IMR-90 (cell line): ENCODE measurements at regions not wholly inside any gene's neighbourhood (a gene's known extent, or its start where the extent isn't known, plus 50 kb on each side); places are given as distances from the start of the nearest gene placed in this dataset.

Source experiments
- ATAC-seq: fragments of 200-7000 bp; cut with Tn5 transposase; 2 replicates; pipeline ENCODE4 v1.9.1; 2020; ENCODE audit warnings: low read depth, mild to moderate bottlenecking, moderate library complexity
- BruUV-seq: library from RNA; stranded (reverse); fragments of 400-500 nt; replicated peaks from 2 replicates; lab custom pipeline; 2021; lab: Mats Ljungman, UMichigan
- CTCF ChIA-PET: fragments of 300-600 bp; formaldehyde crosslinking; extraction: SDS; loops from one replicate; lab custom pipeline; 2021; ENCODE audit warnings: antibody characterized with exemption; lab: Yijun Ruan, JAX
- POLR2A ChIA-PET: fragments of 300-600 bp; sonication (Branson Sonifier 250); formaldehyde crosslinking; loops from one replicate; lab custom pipeline; 2022; ENCODE audit warnings: antibody characterized with exemption; ENCODE audit not compliant: unreplicated experiment; lab: Charles Lee
- DNase-seq: peaks from one replicate; pipeline ENCODE4 v3.0.0; 2013
- H2AFZ ChIP-seq: replicated peaks from 2 replicates; pipeline ENCODE3; 2013; ENCODE audit warnings: low read length, mild to moderate bottlenecking; ENCODE audit not compliant: poor library complexity
- H2AK5ac ChIP-seq: 2 replicates; pipeline ENCODE4 v1.6.1; 2013; ENCODE audit warnings: low read depth, low read length, inconsistent platforms
- H2AK9ac ChIP-seq: replicated peaks from 2 replicates; pipeline ENCODE3; 2013; ENCODE audit warnings: mild to moderate bottlenecking, low read depth, low read length, moderate library complexity; ENCODE audit not compliant: poor library complexity
- H2BK120ac ChIP-seq: 2 replicates; pipeline ENCODE4 v1.6.1; 2013; ENCODE audit warnings: low read depth, low read length, inconsistent platforms
- H2BK15ac ChIP-seq: 3 replicates; pipeline ENCODE4 v1.6.1; 2013; ENCODE audit warnings: low read depth, low read length, inconsistent platforms
- H2BK20ac ChIP-seq: 2 replicates; pipeline ENCODE4 v1.6.1; 2013; ENCODE audit warnings: low read depth, mild to moderate bottlenecking, inconsistent platforms, low read length, moderate library complexity
- H2BK5ac ChIP-seq: 2 replicates; pipeline ENCODE4 v1.6.1; 2013; ENCODE audit warnings: mild to moderate bottlenecking, low read depth, low read length, inconsistent platforms; ENCODE audit not compliant: poor library complexity, severe bottlenecking
- H3K14ac ChIP-seq: replicated peaks from 2 replicates; pipeline ENCODE4 v1.6.1; 2013; ENCODE audit warnings: low read depth, low read length, inconsistent platforms
- H3K18ac ChIP-seq: 2 replicates; pipeline ENCODE4 v1.6.1; 2013; ENCODE audit warnings: low read depth, low read length, control low read depth
- H3K23ac ChIP-seq: 2 replicates; pipeline ENCODE4 v1.6.1; 2013; ENCODE audit warnings: low read depth, low read length, inconsistent platforms
- H3K27ac ChIP-seq: 2 replicates; pipeline ENCODE4 v1.5.1; 2013; ENCODE audit warnings: mild to moderate bottlenecking, control low read depth, low read length; ENCODE audit not compliant: insufficient read depth
- H3K27me3 ChIP-seq: 2 replicates; pipeline ENCODE4 v1.6.1; 2013; ENCODE audit warnings: low read length; ENCODE audit not compliant: control insufficient read depth, insufficient read depth
- H3K36me3 ChIP-seq: 2 replicates; pipeline ENCODE4 v1.6.1; 2013; ENCODE audit warnings: low read length, mixed read lengths; ENCODE audit not compliant: control insufficient read depth, insufficient read depth
- H3K4ac ChIP-seq: 2 replicates; pipeline ENCODE4 v1.6.1; 2013; ENCODE audit warnings: low read depth, low read length, inconsistent platforms
- H3K4me1 ChIP-seq: 2 replicates; pipeline ENCODE4 v1.6.1; 2013; ENCODE audit warnings: low read length, mixed read lengths; ENCODE audit not compliant: control insufficient read depth, insufficient read depth
- H3K4me2 ChIP-seq: 2 replicates; pipeline ENCODE4 v1.6.1; 2013; ENCODE audit warnings: low read depth, mild to moderate bottlenecking, control low read depth, low read length, moderate library complexity
- H3K4me3 ChIP-seq: 2 replicates; pipeline ENCODE4 v1.5.1; 2013; ENCODE audit warnings: low read depth, mild to moderate bottlenecking, control low read depth, low read length, moderate library complexity; ENCODE audit not compliant: insufficient read depth
- H3K56ac ChIP-seq: 2 replicates; pipeline ENCODE4 v1.6.1; 2013; ENCODE audit warnings: low read length, inconsistent platforms; ENCODE audit not compliant: insufficient read depth; ENCODE audit errors: extremely low read depth
- H3K79me1 ChIP-seq, 2 experiments: 2 replicates each; pipeline ENCODE4 v1.6.1; 2013; ENCODE audit warnings: low read length in 2 of 2, inconsistent platforms in 1 of 2, low read depth in 1 of 2
- H3K9ac ChIP-seq: 2 replicates; pipeline ENCODE4 v1.6.1; 2013; ENCODE audit warnings: low read depth, low read length, control low read depth
- H3K9me1 ChIP-seq: 2 replicates; pipeline ENCODE4 v1.6.1; 2013; ENCODE audit warnings: low read length, inconsistent platforms; ENCODE audit not compliant: insufficient read depth
- H3K9me3 ChIP-seq: 2 replicates; pipeline ENCODE4 v1.6.1; 2013; ENCODE audit warnings: low read length; ENCODE audit not compliant: control insufficient read depth, insufficient read depth
- H4K20me1 ChIP-seq: 2 replicates; pipeline ENCODE4 v1.6.1; 2013; ENCODE audit warnings: low read length, inconsistent platforms; ENCODE audit not compliant: insufficient read depth
- H4K5ac ChIP-seq: 2 replicates; pipeline ENCODE4 v1.6.1; 2013; ENCODE audit warnings: mild to moderate bottlenecking, low read depth, low read length, control low read depth
- H4K8ac ChIP-seq, 2 experiments: 2 replicates each; pipeline ENCODE4 v1.6.1; 2013; ENCODE audit warnings: low read depth in 2 of 2, low read length in 2 of 2, control low read depth in 1 of 2, inconsistent platforms in 1 of 2
- H4K91ac ChIP-seq: 2 replicates; pipeline ENCODE4 v1.6.1; 2013; ENCODE audit warnings: low read depth, low read length, inconsistent platforms; ENCODE audit not compliant: insufficient read depth
- BHLHE40 ChIP-seq: fragments of 150-350 bp; IDR thresholded peaks from 2 replicates; pipeline ENCODE4 v1.6.1; 2016; ENCODE audit warnings: mild to moderate bottlenecking, low read depth, low read length
- CEBPB ChIP-seq: IDR thresholded peaks from 2 replicates; pipeline ENCODE4 v1.6.1; 2012; ENCODE audit warnings: low read depth, low read length, improper control_type of control experiment
- CHD1 ChIP-seq: IDR thresholded peaks from 2 replicates; pipeline ENCODE4 v1.6.1; 2012; ENCODE audit warnings: low read depth, low read length, improper control_type of control experiment
- FOS ChIP-seq: fragments of 150-350 bp; IDR thresholded peaks from 2 replicates; pipeline ENCODE4 v1.6.1; 2016; ENCODE audit warnings: low read depth, low read length
- MAFK ChIP-seq: IDR thresholded peaks from 2 replicates; pipeline ENCODE4 v1.6.1; 2012; ENCODE audit warnings: low read depth, low read length, improper control_type of control experiment
- MAZ ChIP-seq: IDR thresholded peaks from 2 replicates; pipeline ENCODE4 v1.6.1; 2012; ENCODE audit warnings: low read depth, mild to moderate bottlenecking, low read length, improper control_type of control experiment, moderate library complexity, borderline replicate concordance
- MXI1 ChIP-seq: IDR thresholded peaks from 2 replicates; pipeline ENCODE4 v1.6.1; 2012; ENCODE audit warnings: low read depth, mild to moderate bottlenecking, low read length, moderate library complexity, borderline replicate concordance
- NFE2L2 ChIP-seq: fragments of 150-350 bp; IDR thresholded peaks from 2 replicates; pipeline ENCODE4 v1.6.1; 2016; ENCODE audit warnings: low read depth, mild to moderate bottlenecking, low read length
- RAD21 ChIP-seq: IDR thresholded peaks from 2 replicates; pipeline ENCODE4 v1.6.1; 2012; ENCODE audit warnings: low read length, improper control_type of control experiment
- RCOR1 ChIP-seq: IDR thresholded peaks from 2 replicates; pipeline ENCODE4 v1.6.1; 2012; ENCODE audit warnings: mild to moderate bottlenecking, low read length, improper control_type of control experiment; ENCODE audit not compliant: insufficient replicate concordance
- RFX5 ChIP-seq: IDR thresholded peaks from 2 replicates; pipeline ENCODE4 v1.8.0; 2012; ENCODE audit warnings: low read depth, mild to moderate bottlenecking, low read length, moderate library complexity
- SMC3 ChIP-seq: fragments of 150-350 bp; IDR thresholded peaks from 2 replicates; pipeline ENCODE4 v1.6.1; 2016; ENCODE audit warnings: low read depth, mild to moderate bottlenecking, antibody characterized with exemption, low read length, moderate library complexity
- WGBS, 2 experiments: methylation state at CpG; one replicate each; pipeline versions ENCODE4 v1.1.5 to v1.1.7; 2013; ENCODE audit warnings: missing lambda C conversion rate in 2 of 2; ENCODE audit not compliant: insufficient read length in 1 of 2; ENCODE audit errors: extremely low coverage in 2 of 2; 5-methylcytosine and 5-hydroxymethylcytosine counted together
- dilution Hi-C: fragments of 300-500 bp; cut with HindIII; formaldehyde crosslinking; loops from one replicate; pipeline ENCODE4 v1.14.3; 2018; ENCODE audit warnings: low sequenced_read_pairs; ENCODE audit not compliant: unreplicated experiment
- in situ Hi-C: fragments of 300-500 bp; cut with MboI; formaldehyde crosslinking; loops from 3 replicates; pipeline ENCODE4 v1.14.3; 2019; ENCODE audit warnings: low sequenced_read_pairs, inconsistent platforms, mixed read lengths
- intact Hi-C: fragments of 100-400 bp; cut with micrococcal nuclease; formaldehyde crosslinking; loops from 2 replicates; pipeline ENCODE4 v1.10.0; 2022
- TF ChIP-seq, protein P1 (sequence below): fragments of 150-350 bp; IDR thresholded peaks from 2 replicates; pipeline ENCODE4 v1.6.1; 2017; ENCODE audit warnings: mild to moderate bottlenecking, antibody characterized with exemption, low read length, low read depth
- TF ChIP-seq, protein P2 (sequence below): conservative IDR thresholded peaks from 2 replicates; pipeline ENCODE4 v1.5.1; 2012; ENCODE audit warnings: mild to moderate bottlenecking, low read depth, low read length, improper control_type of control experiment
- TF ChIP-seq, protein P3 (sequence below): fragments of 150-350 bp; IDR thresholded peaks from 2 replicates; pipeline ENCODE4 v1.6.1; 2016; ENCODE audit warnings: low read depth, mild to moderate bottlenecking, low read length, moderate library complexity, borderline replicate concordance

DNA sequence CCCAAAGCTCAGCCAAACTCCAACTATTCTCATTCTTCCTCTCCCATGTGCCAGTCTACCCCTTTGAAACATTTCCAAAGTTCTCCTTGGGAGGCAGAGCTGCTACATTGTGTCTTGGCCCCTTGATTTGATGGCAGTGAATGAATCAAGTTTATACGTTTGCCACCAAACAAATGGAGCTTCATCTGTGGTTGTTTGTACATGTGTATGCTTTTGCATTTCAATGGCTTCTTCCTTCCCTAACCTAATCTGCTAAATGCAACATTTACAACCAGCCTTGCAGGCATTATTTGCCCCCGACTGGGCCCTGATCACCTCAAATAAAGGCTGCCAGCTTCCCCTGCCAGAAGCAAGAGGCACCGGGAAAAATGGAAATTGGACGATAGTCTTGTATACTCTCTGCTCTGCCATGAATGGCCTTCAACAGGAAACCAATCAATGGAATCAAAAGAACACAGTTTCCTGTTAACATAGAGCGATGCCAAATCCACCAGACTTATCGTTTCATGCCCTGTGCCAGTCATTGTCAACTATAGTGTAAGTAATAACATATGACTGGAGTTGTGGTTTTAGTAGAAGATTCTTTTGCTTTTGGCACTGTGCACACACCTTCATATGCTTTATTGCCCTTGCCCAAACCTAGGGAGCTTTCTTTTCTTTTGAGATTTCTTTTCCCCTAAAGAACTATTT lies 97.8 kb downstream of the TMEM30B start:
- H3K27me3 ChIP-seq: no peaks in the 10 kb centered on the region
- ATAC-seq (no peak), DNase-seq (no peak)
- H4K8ac ChIP-seq: peak overlapping the region; percentile 3 to 29; a peak in 3 of 4 replicates
- H2BK5ac ChIP-seq: peak overlapping the region; percentile 40
- peak overlapping the region; percentile 80 for H3K18ac ChIP-seq
- H2AFZ ChIP-seq: no peak overlapping the region
- CTCF ChIA-PET: interaction anchor here (0.7 kb wide), 1 partner anchor 38 kb away, joined by 4 read pairs; no protein-coding TSS in a partner anchor
- H4K5ac ChIP-seq: peak overlapping the region; percentile 67
- H3K9me1 ChIP-seq: peaks cover 10% of the 10 kb centered on the region
- H3K56ac ChIP-seq: no peak overlapping the region
- H3K79me1 ChIP-seq: peaks cover 0 to 9% of the 10 kb centered on the region in 2 experiments; a peak in 2 of 4 replicates
- peak overlapping the region; percentile 50 for H2BK120ac ChIP-seq
- H3K4me3 ChIP-seq: no peak overlapping the region
- H3K23ac ChIP-seq: peak overlapping the region; percentile 41
- H3K9me3 ChIP-seq: no peaks in the 10 kb centered on the region
- dilution Hi-C loops (no loop called here), in situ Hi-C loops (no loop called here), intact Hi-C loops (loop anchor here (5.0 to 10.0 kb wide), 2 partner anchors 36 to 159 kb away; no protein-coding TSS in a partner anchor)
- peak overlapping the region; percentile 76 for H2BK20ac ChIP-seq
- H3K4ac ChIP-seq: peak overlapping the region; percentile 83
- 70% methylated on average over 2 of the region's 6 CpGs; no CpG with 5 or more reads in 1 of the 2 experiments for WGBS, 2 experiments
- H3K27ac ChIP-seq: peak overlapping the region; percentile 22
- BruUV-seq: no TSS peak
- H3K9ac ChIP-seq: no peak overlapping the region
- peak overlapping the region; percentile 26 for H3K14ac ChIP-seq
- no peaks in the 10 kb centered on the region for H4K20me1 ChIP-seq
- H3K4me2 ChIP-seq: no peak overlapping the region
- H2AK5ac ChIP-seq: peak overlapping the region; percentile 76
- H3K36me3 ChIP-seq: no peaks in the 10 kb centered on the region
- peak overlapping the region; percentile 76 for H4K91ac ChIP-seq
- no peak overlapping the region for H2AK9ac ChIP-seq
- peak overlapping the region; percentile 37; the same call in 2 of the 3 replicates for H2BK15ac ChIP-seq
- POLR2A ChIA-PET: no interaction called here
- peaks cover 35% of the 10 kb centered on the region for H3K4me1 ChIP-seq
- no peak for TF ChIP-seq MAFK
- TF ChIP-seq NFE2L2: no peak
- TF ChIP-seq SMC3: no peak
- no peak for TF ChIP-seq MAZ
- no peak for TF ChIP-seq BHLHE40
- TF ChIP-seq, protein P1, sequence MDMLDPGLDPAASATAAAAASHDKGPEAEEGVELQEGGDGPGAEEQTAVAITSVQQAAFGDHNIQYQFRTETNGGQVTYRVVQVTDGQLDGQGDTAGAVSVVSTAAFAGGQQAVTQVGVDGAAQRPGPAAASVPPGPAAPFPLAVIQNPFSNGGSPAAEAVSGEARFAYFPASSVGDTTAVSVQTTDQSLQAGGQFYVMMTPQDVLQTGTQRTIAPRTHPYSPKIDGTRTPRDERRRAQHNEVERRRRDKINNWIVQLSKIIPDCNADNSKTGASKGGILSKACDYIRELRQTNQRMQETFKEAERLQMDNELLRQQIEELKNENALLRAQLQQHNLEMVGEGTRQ: no peak
- TF ChIP-seq MXI1: no peak
- TF ChIP-seq RAD21: no peak
- TF ChIP-seq FOS: no peak
- no peak for TF ChIP-seq RCOR1
- TF ChIP-seq, protein P2, sequence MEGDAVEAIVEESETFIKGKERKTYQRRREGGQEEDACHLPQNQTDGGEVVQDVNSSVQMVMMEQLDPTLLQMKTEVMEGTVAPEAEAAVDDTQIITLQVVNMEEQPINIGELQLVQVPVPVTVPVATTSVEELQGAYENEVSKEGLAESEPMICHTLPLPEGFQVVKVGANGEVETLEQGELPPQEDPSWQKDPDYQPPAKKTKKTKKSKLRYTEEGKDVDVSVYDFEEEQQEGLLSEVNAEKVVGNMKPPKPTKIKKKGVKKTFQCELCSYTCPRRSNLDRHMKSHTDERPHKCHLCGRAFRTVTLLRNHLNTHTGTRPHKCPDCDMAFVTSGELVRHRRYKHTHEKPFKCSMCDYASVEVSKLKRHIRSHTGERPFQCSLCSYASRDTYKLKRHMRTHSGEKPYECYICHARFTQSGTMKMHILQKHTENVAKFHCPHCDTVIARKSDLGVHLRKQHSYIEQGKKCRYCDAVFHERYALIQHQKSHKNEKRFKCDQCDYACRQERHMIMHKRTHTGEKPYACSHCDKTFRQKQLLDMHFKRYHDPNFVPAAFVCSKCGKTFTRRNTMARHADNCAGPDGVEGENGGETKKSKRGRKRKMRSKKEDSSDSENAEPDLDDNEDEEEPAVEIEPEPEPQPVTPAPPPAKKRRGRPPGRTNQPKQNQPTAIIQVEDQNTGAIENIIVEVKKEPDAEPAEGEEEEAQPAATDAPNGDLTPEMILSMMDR: no peak
- no peak for TF ChIP-seq CEBPB
- TF ChIP-seq RFX5: no peak
- TF ChIP-seq CHD1: no peak
- TF ChIP-seq, protein P3, sequence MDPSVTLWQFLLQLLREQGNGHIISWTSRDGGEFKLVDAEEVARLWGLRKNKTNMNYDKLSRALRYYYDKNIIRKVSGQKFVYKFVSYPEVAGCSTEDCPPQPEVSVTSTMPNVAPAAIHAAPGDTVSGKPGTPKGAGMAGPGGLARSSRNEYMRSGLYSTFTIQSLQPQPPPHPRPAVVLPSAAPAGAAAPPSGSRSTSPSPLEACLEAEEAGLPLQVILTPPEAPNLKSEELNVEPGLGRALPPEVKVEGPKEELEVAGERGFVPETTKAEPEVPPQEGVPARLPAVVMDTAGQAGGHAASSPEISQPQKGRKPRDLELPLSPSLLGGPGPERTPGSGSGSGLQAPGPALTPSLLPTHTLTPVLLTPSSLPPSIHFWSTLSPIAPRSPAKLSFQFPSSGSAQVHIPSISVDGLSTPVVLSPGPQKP: no peak
